Adrenal gland (tissue), 5 donors: ENCODE measurements at regions not wholly inside any gene's neighbourhood (a gene's known extent, or its start where the extent isn't known, plus 50 kb on each side); places are given as distances from the start of the nearest gene placed in this dataset.

Experiments used
- POLR2A ChIP-seq, 2 donors: fragments of 450-650 bp; IDR thresholded peaks; one replicate each; pipeline ENCODE4 v1.6.1; 2017; ENCODE audit warnings: antibody characterized with exemption in 2 of 2, mild to moderate bottlenecking in 2 of 2, moderate library complexity in 1 of 2
- TF ChIP-seq, protein P1 (sequence below), 6 experiments: fragments of 450-650 bp in 4 of 6; fragments of 200-600 bp in 2 of 6; sonication (generic) in 1 of 6; IDR thresholded peaks; 1 replicate in 5 of 6; 2 replicates in 1 of 6; pipeline versions ENCODE4 v1.5.1 to v1.8.0; 2016 to 2021; ENCODE audit warnings: antibody characterized with exemption in 6 of 6, mild to moderate bottlenecking in 2 of 6, moderate library complexity in 1 of 6
- donor health status: DM: no; HTN: no; CAD: no.

DNA sequence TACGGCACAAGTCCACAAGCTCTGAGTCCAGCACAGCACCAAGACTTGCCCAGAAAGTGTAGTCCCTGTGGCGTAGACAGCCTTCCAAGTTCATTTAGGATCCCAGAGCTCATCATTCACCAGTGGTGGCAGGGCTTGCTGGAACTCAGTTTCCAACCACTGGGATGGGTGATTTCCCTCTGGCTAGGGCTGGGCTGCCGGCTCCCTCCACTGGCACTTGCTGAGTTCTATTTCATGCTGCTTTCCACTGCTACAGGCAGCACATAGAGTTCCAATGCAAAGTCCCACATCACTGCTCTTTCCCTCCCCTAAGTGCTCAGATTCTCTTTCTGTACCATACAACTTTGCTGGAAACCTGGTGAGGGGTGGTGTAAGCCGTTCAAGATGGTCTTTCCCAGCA, 510.3 kb upstream of the TMPRSS15 start:
- TF ChIP-seq, protein P1, sequence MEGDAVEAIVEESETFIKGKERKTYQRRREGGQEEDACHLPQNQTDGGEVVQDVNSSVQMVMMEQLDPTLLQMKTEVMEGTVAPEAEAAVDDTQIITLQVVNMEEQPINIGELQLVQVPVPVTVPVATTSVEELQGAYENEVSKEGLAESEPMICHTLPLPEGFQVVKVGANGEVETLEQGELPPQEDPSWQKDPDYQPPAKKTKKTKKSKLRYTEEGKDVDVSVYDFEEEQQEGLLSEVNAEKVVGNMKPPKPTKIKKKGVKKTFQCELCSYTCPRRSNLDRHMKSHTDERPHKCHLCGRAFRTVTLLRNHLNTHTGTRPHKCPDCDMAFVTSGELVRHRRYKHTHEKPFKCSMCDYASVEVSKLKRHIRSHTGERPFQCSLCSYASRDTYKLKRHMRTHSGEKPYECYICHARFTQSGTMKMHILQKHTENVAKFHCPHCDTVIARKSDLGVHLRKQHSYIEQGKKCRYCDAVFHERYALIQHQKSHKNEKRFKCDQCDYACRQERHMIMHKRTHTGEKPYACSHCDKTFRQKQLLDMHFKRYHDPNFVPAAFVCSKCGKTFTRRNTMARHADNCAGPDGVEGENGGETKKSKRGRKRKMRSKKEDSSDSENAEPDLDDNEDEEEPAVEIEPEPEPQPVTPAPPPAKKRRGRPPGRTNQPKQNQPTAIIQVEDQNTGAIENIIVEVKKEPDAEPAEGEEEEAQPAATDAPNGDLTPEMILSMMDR (IDR thresholded peaks at IDR 0.05): no peak
- no peak for TF ChIP-seq POLR2A (IDR thresholded peaks at IDR 0.05)
